ENCODE measurements at regions not wholly inside any gene's neighbourhood (a gene's known extent, or its start where the extent isn't known, plus 50 kb on each side); places are given as distances from the start of the nearest gene placed in this dataset.
"Not testable (repeated sequence)": the region's sequence is repeated elsewhere in the genome, so short reads cannot be mapped to it uniquely, and the experiment has no call there.

DNA sequence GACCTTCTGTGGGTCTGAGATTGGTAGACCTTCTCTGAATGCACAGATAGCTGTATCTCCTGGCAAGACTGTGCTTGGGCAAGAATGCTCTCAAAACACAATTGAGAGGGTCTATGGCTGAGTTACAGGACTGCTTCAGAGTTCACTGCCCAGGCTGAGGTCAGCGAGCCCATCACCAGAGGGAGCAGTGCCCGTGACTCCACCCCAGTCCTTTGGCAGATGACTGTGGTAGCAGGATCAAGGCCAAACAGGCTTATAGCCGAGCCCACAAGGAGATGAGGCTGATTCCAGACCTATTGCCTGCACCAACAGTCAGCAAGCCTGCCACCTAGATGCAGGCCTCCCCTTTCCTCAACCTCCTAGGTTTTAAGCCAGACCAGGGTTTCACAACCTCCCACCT lies 89.4 kb downstream of the CHRFAM7A start:
- not testable (repeated sequence) for H3K27me3 Mint-ChIP-seq (ENCODE audit: insufficient read depth); H3K4me3 Mint-ChIP-seq; H3K9ac ChIP-seq (ENCODE audit: extremely low read depth, low read length, poor library complexity, severe bottlenecking); H3K4me1 Mint-ChIP-seq; H3K4me3 ChIP-seq (ENCODE audit: low read length); H3K36me3 ChIP-seq (ENCODE audit: control insufficient read depth, insufficient read depth, low read length); H3K27ac Mint-ChIP-seq; H3K36me3 Mint-ChIP-seq (ENCODE audit: low read depth); H3K27me3 ChIP-seq (ENCODE audit: control insufficient read depth, insufficient read depth, low read length, poor library complexity, severe bottlenecking); H3K9me3 Mint-ChIP-seq; H3K27ac ChIP-seq (ENCODE audit: low read depth, low read length); DNase-seq; H3K9me3 ChIP-seq (ENCODE audit: control insufficient read depth, low read length); H3K4me1 ChIP-seq (ENCODE audit: control insufficient read depth, insufficient read depth, low read length)
- WGBS, 2 experiments (ENCODE audit: insufficient coverage in 1 of 2, insufficient read length in 1 of 2), result no CpG with 5 or more reads among the region's 3 CpGs
